ENCODE measurements at regions not wholly inside any gene's neighbourhood (a gene's known extent, or its start where the extent isn't known, plus 50 kb on each side); places are given as distances from the start of the nearest gene placed in this dataset.

DNA sequence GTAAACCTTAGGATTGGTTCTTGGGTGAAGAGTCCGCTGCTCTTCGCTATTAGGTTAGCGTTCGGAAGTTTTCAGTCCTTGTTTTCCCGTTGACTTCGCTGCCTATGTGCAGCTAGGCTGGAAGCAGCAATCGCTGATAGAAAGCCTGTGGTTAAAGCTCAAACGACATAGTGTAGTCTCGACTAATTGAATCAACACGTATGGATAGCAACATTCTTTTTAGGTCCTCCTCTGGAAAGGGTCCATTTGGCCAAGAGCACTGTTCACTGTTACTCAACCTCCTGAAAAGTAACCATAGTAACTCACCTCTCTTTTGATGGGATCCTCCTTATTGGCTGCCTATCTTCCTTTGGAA is 355.5 kb downstream of the SNAPC1 start:
- Histone ChIP-seq H3K27ac (ENCODE audit: insufficient read depth, low read length, poor library complexity, severe bottlenecking) (no peak overlapping the region), H3K9me3 (ENCODE audit: control insufficient read depth in 2 of 2, low read length in 2 of 2) (no peaks in the 10 kb centered on the region), H3K4me1 (ENCODE audit: control insufficient read depth, insufficient read depth, low read length, poor library complexity, severe bottlenecking) (peaks cover 5% of the 10 kb centered on the region), H3K36me3 (ENCODE audit: control insufficient read depth, insufficient read depth, low read length) (no peaks in the 10 kb centered on the region), H3K27me3 (ENCODE audit: control insufficient read depth, insufficient read depth, low read length) (peaks cover 42% of the 10 kb centered on the region), H3K4me3 (ENCODE audit: low read depth, low read length) (no peak overlapping the region)
- Mint-ChIP-seq H3K4me1 (peaks cover 0 to 8% (median 0%) of the 10 kb centered on the region in 4 donors), H3K36me3 (no peaks in the 10 kb centered on the region), H3K4me3 (peak overlapping the region in 2 of 4 donors; percentile 25 to 52), H3K9me3 (peaks cover 0 to 2% (median 0%) of the 10 kb centered on the region in 7 donors), H3K27ac (peak overlapping the region in 1 of 3 donors; percentile 26), H3K27me3 (peaks cover 72% of the 10 kb centered on the region)
- ATAC-seq (ENCODE audit: low read depth in 2 of 2) (no peak), DNase-seq (no peak)

DNA sequence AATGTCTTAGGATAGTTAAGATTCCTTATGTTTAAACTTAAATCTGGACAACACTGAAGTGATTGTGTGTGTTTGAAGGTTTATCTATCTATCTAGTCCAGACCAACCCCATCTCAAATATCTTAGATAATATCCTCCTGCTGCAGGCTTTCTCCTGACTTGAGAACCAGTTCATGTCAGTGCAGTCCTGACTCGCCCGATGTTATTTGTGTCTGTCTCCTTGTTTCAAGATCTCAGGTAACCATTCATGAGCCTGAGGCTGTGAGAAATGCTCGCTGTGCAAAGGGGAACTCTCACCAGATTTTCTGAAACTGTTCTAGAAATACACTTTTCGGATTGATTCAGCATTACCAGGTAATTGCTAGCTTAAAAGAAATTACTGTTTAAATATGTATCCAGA is 356.2 kb downstream of the SNAPC1 start:
- H3K27me3 Mint-ChIP-seq = peaks cover 67% of the 10 kb centered on the region
- H3K4me3 Mint-ChIP-seq = no peak overlapping the region
- Histone ChIP-seq H3K4me3 (ENCODE audit: low read depth, low read length) (no peak overlapping the region), H3K4me1 (ENCODE audit: control insufficient read depth, insufficient read depth, low read length, poor library complexity, severe bottlenecking) (peaks cover 5% of the 10 kb centered on the region), H3K9me3 (ENCODE audit: control insufficient read depth in 2 of 2, low read length in 2 of 2) (no peaks in the 10 kb centered on the region), H3K27me3 (ENCODE audit: control insufficient read depth, insufficient read depth, low read length) (peaks cover 38% of the 10 kb centered on the region), H3K36me3 (ENCODE audit: control insufficient read depth, insufficient read depth, low read length) (no peaks in the 10 kb centered on the region), H3K27ac (ENCODE audit: insufficient read depth, low read length, poor library complexity, severe bottlenecking) (no peak overlapping the region)
- H3K36me3 Mint-ChIP-seq = no peaks in the 10 kb centered on the region
- no peak for DNase-seq
- peaks cover 0 to 2% (median 0%) of the 10 kb centered on the region in 7 donors for H3K9me3 Mint-ChIP-seq
- ATAC-seq (ENCODE audit: low read depth in 2 of 2) = no peak
- peaks cover 0 to 8% (median 0%) of the 10 kb centered on the region in 4 donors for H3K4me1 Mint-ChIP-seq
- H3K27ac Mint-ChIP-seq = no peak overlapping the region

DNA sequence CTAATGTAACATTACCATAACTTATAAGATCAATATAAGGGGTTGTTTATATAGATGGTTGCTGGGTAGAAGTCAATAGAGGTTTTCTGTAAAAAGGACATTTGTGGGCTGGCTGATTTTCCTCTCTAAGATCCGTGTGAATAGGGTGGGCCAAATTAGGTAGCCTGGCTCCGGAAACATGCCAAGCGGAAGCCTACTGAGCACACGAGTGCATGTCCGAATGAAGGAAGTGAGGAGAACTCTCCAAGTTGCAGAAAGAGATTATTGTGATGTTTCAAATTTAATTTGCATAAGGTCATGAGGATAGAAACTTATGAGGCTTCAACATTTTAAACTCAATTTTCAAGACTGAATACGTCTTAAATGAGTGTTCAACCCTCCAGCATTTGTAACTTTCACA is 356.7 kb downstream of the SNAPC1 start:
- no peak overlapping the region for H3K27ac ChIP-seq (ENCODE audit: insufficient read depth, low read length, poor library complexity, severe bottlenecking)
- H3K9me3 ChIP-seq (ENCODE audit: control insufficient read depth in 2 of 2, low read length in 2 of 2) = no peaks in the 10 kb centered on the region
- ATAC-seq (ENCODE audit: low read depth in 2 of 2) = no peak
- peaks cover 0 to 2% (median 0%) of the 10 kb centered on the region in 7 donors for H3K9me3 Mint-ChIP-seq
- peaks cover 65% of the 10 kb centered on the region for H3K27me3 Mint-ChIP-seq
- no peak for DNase-seq
- no peak overlapping the region for H3K27ac Mint-ChIP-seq
- peaks cover 5% of the 10 kb centered on the region for H3K4me1 ChIP-seq (ENCODE audit: control insufficient read depth, insufficient read depth, low read length, poor library complexity, severe bottlenecking)
- no peak overlapping the region for H3K4me3 ChIP-seq (ENCODE audit: low read depth, low read length)
- H3K4me3 Mint-ChIP-seq = no peak overlapping the region
- no peaks in the 10 kb centered on the region for H3K36me3 Mint-ChIP-seq
- peaks cover 36% of the 10 kb centered on the region for H3K27me3 ChIP-seq (ENCODE audit: control insufficient read depth, insufficient read depth, low read length)
- H3K36me3 ChIP-seq (ENCODE audit: control insufficient read depth, insufficient read depth, low read length) = no peaks in the 10 kb centered on the region
- H3K4me1 Mint-ChIP-seq = peaks cover 0 to 8% (median 0%) of the 10 kb centered on the region in 4 donors

DNA sequence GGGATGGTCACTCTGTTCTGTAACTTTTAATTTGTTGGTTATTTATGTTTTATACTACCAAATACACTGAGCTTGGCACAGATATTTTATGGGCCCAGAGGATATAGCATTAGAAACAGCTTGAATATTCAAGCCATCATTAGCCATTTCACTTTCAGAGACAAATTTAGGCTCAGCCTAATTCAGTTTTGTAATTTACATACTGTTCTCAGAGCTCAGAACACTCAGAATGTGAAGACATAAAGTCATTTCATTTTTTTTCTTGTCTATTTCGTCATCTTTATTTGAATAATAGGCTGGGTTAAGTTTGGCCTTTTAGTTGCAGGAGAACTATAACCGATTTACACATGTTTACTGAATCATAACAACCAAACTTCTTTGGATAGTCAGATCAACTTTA is 361.7 kb downstream of the SNAPC1 start:
- no peak overlapping the region for H3K4me3 Mint-ChIP-seq
- ATAC-seq (ENCODE audit: low read depth in 2 of 2) (no peak), DNase-seq (no peak)
- no peaks in the 10 kb centered on the region for H3K9me3 Mint-ChIP-seq
- peaks cover 0 to 3% (median 0%) of the 10 kb centered on the region in 4 donors for H3K4me1 Mint-ChIP-seq
- Histone ChIP-seq H3K9me3 (ENCODE audit: control insufficient read depth in 2 of 2, low read length in 2 of 2) (no peaks in the 10 kb centered on the region), H3K27me3 (ENCODE audit: control insufficient read depth, insufficient read depth, low read length) (peaks cover 19% of the 10 kb centered on the region), H3K4me1 (ENCODE audit: control insufficient read depth, insufficient read depth, low read length, poor library complexity, severe bottlenecking) (no peaks in the 10 kb centered on the region), H3K4me3 (ENCODE audit: low read depth, low read length) (no peak overlapping the region), H3K27ac (ENCODE audit: insufficient read depth, low read length, poor library complexity, severe bottlenecking) (no peak overlapping the region), H3K36me3 (ENCODE audit: control insufficient read depth, insufficient read depth, low read length) (no peaks in the 10 kb centered on the region)
- peaks cover 38% of the 10 kb centered on the region for H3K27me3 Mint-ChIP-seq
- no peaks in the 10 kb centered on the region for H3K36me3 Mint-ChIP-seq
- no peak overlapping the region for H3K27ac Mint-ChIP-seq

DNA sequence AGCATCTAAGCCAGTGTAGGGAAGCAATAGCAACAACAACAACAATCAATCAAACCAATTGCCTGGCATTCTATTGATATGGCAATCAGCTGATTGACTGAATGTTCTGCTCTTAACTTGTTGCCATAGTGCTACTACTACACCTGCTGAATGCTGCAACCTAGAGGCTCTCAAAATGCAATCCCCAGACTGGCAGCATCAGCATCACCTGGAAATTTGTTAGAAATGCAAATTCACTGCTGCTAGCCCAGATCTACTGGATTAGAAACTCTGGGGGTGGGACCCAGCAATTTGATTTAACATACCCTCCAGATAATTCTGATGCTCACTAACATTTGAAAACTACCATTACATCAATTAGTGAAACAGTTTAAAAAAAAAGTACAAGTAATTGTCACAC is 363.6 kb downstream of the SNAPC1 start:
- Histone ChIP-seq H3K9me3 (ENCODE audit: control insufficient read depth in 2 of 2, low read length in 2 of 2) (no peaks in the 10 kb centered on the region), H3K4me3 (ENCODE audit: low read depth, low read length) (no peak overlapping the region), H3K36me3 (ENCODE audit: control insufficient read depth, insufficient read depth, low read length) (no peaks in the 10 kb centered on the region), H3K4me1 (ENCODE audit: control insufficient read depth, insufficient read depth, low read length, poor library complexity, severe bottlenecking) (no peaks in the 10 kb centered on the region), H3K27ac (ENCODE audit: insufficient read depth, low read length, poor library complexity, severe bottlenecking) (no peak overlapping the region), H3K27me3 (ENCODE audit: control insufficient read depth, insufficient read depth, low read length) (peaks cover 13% of the 10 kb centered on the region)
- Mint-ChIP-seq H3K4me3 (no peak overlapping the region), H3K27ac (no peak overlapping the region), H3K9me3 (no peaks in the 10 kb centered on the region), H3K27me3 (peaks cover 44% of the 10 kb centered on the region), H3K4me1 (peaks cover 0 to 3% (median 0%) of the 10 kb centered on the region in 4 donors), H3K36me3 (no peaks in the 10 kb centered on the region)
- DNase-seq (no peak), ATAC-seq (ENCODE audit: low read depth in 2 of 2) (no peak)

DNA sequence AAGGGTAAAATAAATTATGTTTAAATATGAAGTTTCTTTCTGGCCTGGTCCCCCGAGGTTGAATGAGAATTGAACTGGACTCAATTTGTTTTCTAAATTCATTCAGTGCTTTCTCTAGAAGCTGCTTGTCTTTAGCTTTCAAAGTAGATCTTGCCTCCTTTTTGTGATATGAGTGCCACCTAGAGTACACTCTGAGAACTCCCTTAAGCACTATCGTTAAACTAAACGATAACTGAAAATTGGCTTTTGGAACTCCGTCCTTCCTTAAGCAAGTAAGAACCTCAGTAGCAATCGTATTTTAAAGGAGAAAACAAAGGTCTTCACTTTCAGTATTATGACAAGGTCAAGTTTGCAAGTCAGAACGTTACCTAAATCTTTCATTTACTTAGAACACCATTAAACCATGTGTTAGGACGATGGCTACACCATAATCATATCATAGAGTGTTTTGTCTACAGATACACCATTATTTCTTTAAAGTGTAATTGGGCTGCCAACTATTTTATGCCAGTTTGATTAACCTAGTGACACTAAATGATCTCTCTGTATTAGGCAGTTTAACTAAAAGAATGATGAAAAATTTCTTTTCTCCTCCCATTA is 364.8 kb downstream of the SNAPC1 start:
- peak in 1 of 2 donors; percentile 48 for ATAC-seq (ENCODE audit: low read depth in 2 of 2)
- H3K36me3 ChIP-seq (ENCODE audit: control insufficient read depth, insufficient read depth, low read length) = no peaks in the 10 kb centered on the region
- peak overlapping the region in 1 of 4 donors; percentile 82 for H3K4me3 Mint-ChIP-seq
- H3K27ac ChIP-seq (ENCODE audit: insufficient read depth, low read length, poor library complexity, severe bottlenecking) = no peak overlapping the region
- H3K27me3 ChIP-seq (ENCODE audit: control insufficient read depth, insufficient read depth, low read length) = peaks cover 9% of the 10 kb centered on the region
- H3K27me3 Mint-ChIP-seq = peaks cover 46% of the 10 kb centered on the region
- no peaks in the 10 kb centered on the region for H3K36me3 Mint-ChIP-seq
- H3K4me1 Mint-ChIP-seq = peaks cover 0 to 3% (median 0%) of the 10 kb centered on the region in 4 donors
- peak in 2 of 3 donors; percentile 35 to 56 for DNase-seq
- H3K4me1 ChIP-seq (ENCODE audit: control insufficient read depth, insufficient read depth, low read length, poor library complexity, severe bottlenecking) = no peaks in the 10 kb centered on the region
- no peak overlapping the region for H3K4me3 ChIP-seq (ENCODE audit: low read depth, low read length)
- no peaks in the 10 kb centered on the region for H3K9me3 ChIP-seq (ENCODE audit: control insufficient read depth in 2 of 2, low read length in 2 of 2)
- no peaks in the 10 kb centered on the region for H3K9me3 Mint-ChIP-seq
- H3K27ac Mint-ChIP-seq = no peak overlapping the region

DNA sequence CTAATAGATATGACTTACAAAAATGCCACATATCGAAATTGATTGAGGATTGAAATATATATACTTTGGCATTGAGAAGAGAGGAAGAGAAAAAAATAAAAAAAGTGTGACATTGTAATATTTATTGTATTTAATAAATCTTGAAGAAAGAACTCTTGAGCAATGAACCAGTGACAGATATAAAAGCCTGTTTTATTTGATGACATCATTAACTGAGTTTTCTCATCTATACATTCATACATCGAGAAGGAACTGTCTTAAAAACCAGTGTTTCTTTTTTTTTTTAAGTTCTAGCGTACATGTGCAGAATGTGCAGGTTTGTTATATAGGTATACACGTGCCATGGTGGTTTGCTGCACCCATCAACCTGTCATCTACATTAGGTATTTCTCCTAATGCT is 368.2 kb downstream of the SNAPC1 start:
- DNase-seq (no peak), ATAC-seq (ENCODE audit: low read depth in 2 of 2) (no peak)
- H3K27ac Mint-ChIP-seq = no peak overlapping the region
- H3K4me3 ChIP-seq (ENCODE audit: low read depth, low read length) = no peak overlapping the region
- peaks cover 44% of the 10 kb centered on the region for H3K27me3 Mint-ChIP-seq
- H3K36me3 ChIP-seq (ENCODE audit: control insufficient read depth, insufficient read depth, low read length) = no peaks in the 10 kb centered on the region
- H3K9me3 ChIP-seq (ENCODE audit: control insufficient read depth in 2 of 2, low read length in 2 of 2) = no peaks in the 10 kb centered on the region
- H3K4me1 ChIP-seq (ENCODE audit: control insufficient read depth, insufficient read depth, low read length, poor library complexity, severe bottlenecking) = no peaks in the 10 kb centered on the region
- H3K36me3 Mint-ChIP-seq = no peaks in the 10 kb centered on the region
- H3K4me3 Mint-ChIP-seq = no peak overlapping the region
- peaks cover 3% of the 10 kb centered on the region for H3K27me3 ChIP-seq (ENCODE audit: control insufficient read depth, insufficient read depth, low read length)
- H3K27ac ChIP-seq (ENCODE audit: insufficient read depth, low read length, poor library complexity, severe bottlenecking) = no peak overlapping the region
- H3K9me3 Mint-ChIP-seq = no peaks in the 10 kb centered on the region
- H3K4me1 Mint-ChIP-seq = peaks cover 0 to 3% (median 0%) of the 10 kb centered on the region in 4 donors

DNA sequence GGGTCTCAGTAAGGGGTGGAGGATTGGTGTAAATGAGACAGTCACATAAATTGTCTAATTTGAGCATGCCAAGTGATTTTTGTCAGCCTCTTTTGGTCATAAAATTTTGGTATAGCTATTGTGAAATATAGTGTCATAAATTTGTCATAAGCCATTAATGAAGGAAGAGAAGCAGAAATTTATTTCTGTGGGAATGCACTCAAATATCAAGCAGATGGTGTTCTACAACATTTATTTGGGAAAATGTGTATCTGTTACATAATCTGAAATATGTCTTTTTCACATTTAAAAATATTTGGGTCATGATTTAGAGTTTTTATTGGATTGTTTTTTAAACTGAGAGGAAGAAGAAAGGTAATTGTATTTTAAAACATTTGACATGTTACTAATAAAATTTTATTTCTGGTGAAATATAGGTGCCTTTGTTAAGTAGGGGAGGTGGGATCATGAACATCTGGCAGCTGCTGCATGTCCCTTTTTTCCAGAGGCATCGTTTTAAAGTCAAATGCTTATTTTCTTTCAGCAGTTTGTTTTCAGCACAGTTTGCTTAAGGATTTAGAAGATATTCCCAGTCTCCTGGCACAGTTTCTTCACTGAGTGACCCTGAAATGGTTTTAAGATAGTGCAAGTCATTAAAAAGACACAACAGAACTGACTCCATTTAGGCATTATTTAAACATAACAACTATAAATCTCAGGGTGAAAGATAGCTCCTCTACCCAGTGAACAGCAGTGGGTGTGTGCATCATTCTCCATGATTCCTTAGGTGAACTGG is 371.7 kb downstream of the SNAPC1 start:
- Mint-ChIP-seq H3K36me3 (no peaks in the 10 kb centered on the region), H3K27me3 (peaks cover 30% of the 10 kb centered on the region), H3K9me3 (peaks cover 0 to 4% (median 0%) of the 10 kb centered on the region in 7 donors), H3K4me3 (no peak overlapping the region), H3K27ac (no peak overlapping the region), H3K4me1 (no peaks in the 10 kb centered on the region)
- no peak for DNase-seq
- ATAC-seq (ENCODE audit: low read depth in 2 of 2) = no peak
- H3K4me3 ChIP-seq (ENCODE audit: low read depth, low read length) = no peak overlapping the region
- no peaks in the 10 kb centered on the region for H3K27me3 ChIP-seq (ENCODE audit: control insufficient read depth, insufficient read depth, low read length)
- H3K36me3 ChIP-seq (ENCODE audit: control insufficient read depth, insufficient read depth, low read length) = no peaks in the 10 kb centered on the region
- H3K9me3 ChIP-seq (ENCODE audit: control insufficient read depth in 2 of 2, low read length in 2 of 2) = no peaks in the 10 kb centered on the region
- H3K27ac ChIP-seq (ENCODE audit: insufficient read depth, low read length, poor library complexity, severe bottlenecking) = no peak overlapping the region
- H3K4me1 ChIP-seq (ENCODE audit: control insufficient read depth, insufficient read depth, low read length, poor library complexity, severe bottlenecking) = no peaks in the 10 kb centered on the region

All from CD4-positive, CD25-positive, alpha-beta regulatory T cell (primary cell).